ENCODE measurements at regions not wholly inside any gene's neighbourhood (a gene's known extent, or its start where the extent isn't known, plus 50 kb on each side); places are given as distances from the start of the nearest gene placed in this dataset.

DNA sequence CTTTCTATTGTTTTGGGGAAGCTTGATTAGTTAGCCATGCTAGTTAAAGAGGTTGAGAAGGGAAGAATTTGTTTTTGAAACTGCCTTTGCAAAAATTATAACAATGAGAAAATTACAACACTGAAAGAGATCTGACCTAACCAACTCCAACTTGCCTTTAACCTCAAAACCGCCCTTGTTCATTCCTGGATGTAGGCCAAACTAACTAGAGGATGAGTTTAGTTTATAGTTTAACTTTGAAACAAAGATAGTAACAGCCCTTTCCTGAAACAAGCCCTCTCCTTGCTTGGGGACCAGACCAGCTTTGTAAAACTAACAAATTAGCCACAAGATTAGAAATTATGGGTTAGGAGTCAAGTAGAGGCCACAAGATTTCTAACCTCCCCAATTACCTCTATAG, 713.9 kb downstream of the CPS1 start:
- TF ChIP-seq POLR2AphosphoS5 (IDR thresholded peaks at IDR 0.05) = no peak
- TF ChIP-seq, protein P1, sequence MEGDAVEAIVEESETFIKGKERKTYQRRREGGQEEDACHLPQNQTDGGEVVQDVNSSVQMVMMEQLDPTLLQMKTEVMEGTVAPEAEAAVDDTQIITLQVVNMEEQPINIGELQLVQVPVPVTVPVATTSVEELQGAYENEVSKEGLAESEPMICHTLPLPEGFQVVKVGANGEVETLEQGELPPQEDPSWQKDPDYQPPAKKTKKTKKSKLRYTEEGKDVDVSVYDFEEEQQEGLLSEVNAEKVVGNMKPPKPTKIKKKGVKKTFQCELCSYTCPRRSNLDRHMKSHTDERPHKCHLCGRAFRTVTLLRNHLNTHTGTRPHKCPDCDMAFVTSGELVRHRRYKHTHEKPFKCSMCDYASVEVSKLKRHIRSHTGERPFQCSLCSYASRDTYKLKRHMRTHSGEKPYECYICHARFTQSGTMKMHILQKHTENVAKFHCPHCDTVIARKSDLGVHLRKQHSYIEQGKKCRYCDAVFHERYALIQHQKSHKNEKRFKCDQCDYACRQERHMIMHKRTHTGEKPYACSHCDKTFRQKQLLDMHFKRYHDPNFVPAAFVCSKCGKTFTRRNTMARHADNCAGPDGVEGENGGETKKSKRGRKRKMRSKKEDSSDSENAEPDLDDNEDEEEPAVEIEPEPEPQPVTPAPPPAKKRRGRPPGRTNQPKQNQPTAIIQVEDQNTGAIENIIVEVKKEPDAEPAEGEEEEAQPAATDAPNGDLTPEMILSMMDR (IDR thresholded peaks at IDR 0.05) = no peak
